ENCODE measurements at regions not wholly inside any gene's neighbourhood (a gene's known extent, or its start where the extent isn't known, plus 50 kb on each side); places are given as distances from the start of the nearest gene placed in this dataset.

DNA sequence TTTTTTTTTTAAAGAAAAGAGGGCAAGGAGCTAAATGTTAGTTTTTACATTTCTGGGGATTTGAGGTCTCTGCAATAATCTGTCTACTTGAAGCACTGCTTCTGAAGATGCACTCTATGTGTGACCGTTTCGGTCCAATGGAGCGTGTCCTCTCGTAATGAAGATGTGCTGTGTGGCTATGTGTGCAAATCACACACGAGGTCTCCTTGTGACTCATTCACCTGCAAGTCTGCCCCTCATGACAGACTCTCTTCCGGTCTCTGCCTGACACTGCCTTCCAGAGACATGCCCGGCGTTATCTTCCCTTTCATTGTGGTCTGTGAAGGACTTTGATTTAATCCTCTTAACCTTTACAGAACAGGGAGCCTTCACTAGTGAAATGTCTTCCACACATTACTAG is 84.3 kb downstream of the TRAM1L1 start:
- TF ChIP-seq, protein P1, sequence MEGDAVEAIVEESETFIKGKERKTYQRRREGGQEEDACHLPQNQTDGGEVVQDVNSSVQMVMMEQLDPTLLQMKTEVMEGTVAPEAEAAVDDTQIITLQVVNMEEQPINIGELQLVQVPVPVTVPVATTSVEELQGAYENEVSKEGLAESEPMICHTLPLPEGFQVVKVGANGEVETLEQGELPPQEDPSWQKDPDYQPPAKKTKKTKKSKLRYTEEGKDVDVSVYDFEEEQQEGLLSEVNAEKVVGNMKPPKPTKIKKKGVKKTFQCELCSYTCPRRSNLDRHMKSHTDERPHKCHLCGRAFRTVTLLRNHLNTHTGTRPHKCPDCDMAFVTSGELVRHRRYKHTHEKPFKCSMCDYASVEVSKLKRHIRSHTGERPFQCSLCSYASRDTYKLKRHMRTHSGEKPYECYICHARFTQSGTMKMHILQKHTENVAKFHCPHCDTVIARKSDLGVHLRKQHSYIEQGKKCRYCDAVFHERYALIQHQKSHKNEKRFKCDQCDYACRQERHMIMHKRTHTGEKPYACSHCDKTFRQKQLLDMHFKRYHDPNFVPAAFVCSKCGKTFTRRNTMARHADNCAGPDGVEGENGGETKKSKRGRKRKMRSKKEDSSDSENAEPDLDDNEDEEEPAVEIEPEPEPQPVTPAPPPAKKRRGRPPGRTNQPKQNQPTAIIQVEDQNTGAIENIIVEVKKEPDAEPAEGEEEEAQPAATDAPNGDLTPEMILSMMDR (IDR thresholded peaks at IDR 0.05), result no peak
- no peak for TF ChIP-seq EP300 (IDR thresholded peaks at IDR 0.05)
- TF ChIP-seq POLR2A (IDR thresholded peaks at IDR 0.05; ENCODE audit: low read depth), result no peak

All from esophagus muscularis mucosa (tissue), 4 donors.